ENCODE measurements at regions not wholly inside any gene's neighbourhood (a gene's known extent, or its start where the extent isn't known, plus 50 kb on each side); places are given as distances from the start of the nearest gene placed in this dataset.

DNA sequence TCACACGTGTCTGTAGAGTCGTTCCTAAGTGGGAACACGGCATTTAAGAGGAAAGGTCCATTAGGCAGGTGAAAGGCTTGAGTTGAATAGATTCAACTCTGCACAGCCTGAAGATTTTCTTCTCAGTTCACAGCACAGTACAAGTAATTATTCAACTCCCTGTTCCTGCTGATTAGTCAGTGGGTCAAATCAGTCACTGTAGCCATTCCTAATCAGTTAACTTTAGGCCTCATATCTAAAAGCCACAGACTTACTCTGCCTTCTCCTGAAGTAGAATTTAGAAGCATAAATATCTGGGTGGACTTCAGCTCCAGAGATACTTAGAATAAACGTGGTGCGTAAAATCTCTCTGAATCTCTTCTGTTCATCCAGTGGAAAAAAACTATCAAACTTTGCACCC is 872.4 kb downstream of the C6orf118 start:
- H3K27ac ChIP-seq (ENCODE audit: extremely low read length, insufficient read depth, low read length), result no peak overlapping the region
- intact Hi-C loops (cut with micrococcal nuclease; ENCODE audit: unreplicated experiment) (no loop called here), in situ Hi-C loops (cut with HindIII; ENCODE audit: extremely low pct_ligation_motif_present, low pct_unique_long_range_greater_than_20kb) (no loop called here)
- H4K20me1 ChIP-seq (ENCODE audit: insufficient read depth, low read length), result no peaks in the 10 kb centered on the region
- no peaks in the 10 kb centered on the region for H3K79me2 ChIP-seq (ENCODE audit: insufficient read depth, low read length)
- H3K9ac ChIP-seq (ENCODE audit: insufficient read depth, low read depth, low read length), result no peak overlapping the region
- no peaks in the 10 kb centered on the region for H3K36me3 ChIP-seq (replicated peaks in 1 of 2; ENCODE audit: control insufficient read depth in 1 of 2, insufficient read depth in 2 of 2, low read length in 2 of 2)
- no TSS peak for BruUV-seq (replicated peaks)
- H3K4me2 ChIP-seq (ENCODE audit: low read depth, low read length), result no peak overlapping the region
- WGBS (ENCODE audit: low lambda C conversion rate), result 11% methylated on average over 5 of the region's 5 CpGs
- ChIA-PET POLR2A (no interaction called here), CTCF (ENCODE audit: low intra/inter-chr PET ratio, low total read pairs) (no interaction called here)
- peaks cover 93% of the 10 kb centered on the region for H3K9me3 ChIP-seq (ENCODE audit: low read length)
- no peak overlapping the region for H2AFZ ChIP-seq (ENCODE audit: low read length)
- ATAC-seq (no peak), DNase-seq (ENCODE audit: low spot score) (no peak), FAIRE-seq (no peak)
- H3K4me1 ChIP-seq (ENCODE audit: insufficient read depth, low read length), result no peaks in the 10 kb centered on the region
- no peaks in the 10 kb centered on the region for H3K27me3 ChIP-seq (ENCODE audit: control insufficient read depth in 1 of 2, insufficient read depth in 2 of 2, low read length in 2 of 2)
- H3K4me3 ChIP-seq (replicated peaks in 1 of 3; ENCODE audit: insufficient read depth in 1 of 3, low read depth in 2 of 3, low read length in 3 of 3), result no peak overlapping the region
- TF ChIP-seq SALL1 (CRISPR knock-in tag; IDR thresholded peaks at IDR 0.05) (no peak), TAF15 (IDR thresholded peaks at IDR 0.05; ENCODE audit: low read depth, low read length, poor library complexity, severe bottlenecking) (no peak), ZFP37 (CRISPR knock-in tag; IDR thresholded peaks at IDR 0.05; ENCODE audit: borderline replicate concordance) (no peak), NBN (conservative IDR thresholded peaks at IDR 0.05) (no peak), ZNF839 (CRISPR knock-in tag; IDR thresholded peaks at IDR 0.05; ENCODE audit: borderline replicate concordance) (no peak), KIAA2018 (CRISPR knock-in tag; IDR thresholded peaks at IDR 0.05; ENCODE audit: borderline replicate concordance) (no peak), ZNF543 (CRISPR knock-in tag; IDR thresholded peaks at IDR 0.05) (no peak), CREBL2 (CRISPR knock-in tag; IDR thresholded peaks at IDR 0.05; ENCODE audit: borderline replicate concordance) (no peak)
- TF ChIP-seq, protein P1, sequence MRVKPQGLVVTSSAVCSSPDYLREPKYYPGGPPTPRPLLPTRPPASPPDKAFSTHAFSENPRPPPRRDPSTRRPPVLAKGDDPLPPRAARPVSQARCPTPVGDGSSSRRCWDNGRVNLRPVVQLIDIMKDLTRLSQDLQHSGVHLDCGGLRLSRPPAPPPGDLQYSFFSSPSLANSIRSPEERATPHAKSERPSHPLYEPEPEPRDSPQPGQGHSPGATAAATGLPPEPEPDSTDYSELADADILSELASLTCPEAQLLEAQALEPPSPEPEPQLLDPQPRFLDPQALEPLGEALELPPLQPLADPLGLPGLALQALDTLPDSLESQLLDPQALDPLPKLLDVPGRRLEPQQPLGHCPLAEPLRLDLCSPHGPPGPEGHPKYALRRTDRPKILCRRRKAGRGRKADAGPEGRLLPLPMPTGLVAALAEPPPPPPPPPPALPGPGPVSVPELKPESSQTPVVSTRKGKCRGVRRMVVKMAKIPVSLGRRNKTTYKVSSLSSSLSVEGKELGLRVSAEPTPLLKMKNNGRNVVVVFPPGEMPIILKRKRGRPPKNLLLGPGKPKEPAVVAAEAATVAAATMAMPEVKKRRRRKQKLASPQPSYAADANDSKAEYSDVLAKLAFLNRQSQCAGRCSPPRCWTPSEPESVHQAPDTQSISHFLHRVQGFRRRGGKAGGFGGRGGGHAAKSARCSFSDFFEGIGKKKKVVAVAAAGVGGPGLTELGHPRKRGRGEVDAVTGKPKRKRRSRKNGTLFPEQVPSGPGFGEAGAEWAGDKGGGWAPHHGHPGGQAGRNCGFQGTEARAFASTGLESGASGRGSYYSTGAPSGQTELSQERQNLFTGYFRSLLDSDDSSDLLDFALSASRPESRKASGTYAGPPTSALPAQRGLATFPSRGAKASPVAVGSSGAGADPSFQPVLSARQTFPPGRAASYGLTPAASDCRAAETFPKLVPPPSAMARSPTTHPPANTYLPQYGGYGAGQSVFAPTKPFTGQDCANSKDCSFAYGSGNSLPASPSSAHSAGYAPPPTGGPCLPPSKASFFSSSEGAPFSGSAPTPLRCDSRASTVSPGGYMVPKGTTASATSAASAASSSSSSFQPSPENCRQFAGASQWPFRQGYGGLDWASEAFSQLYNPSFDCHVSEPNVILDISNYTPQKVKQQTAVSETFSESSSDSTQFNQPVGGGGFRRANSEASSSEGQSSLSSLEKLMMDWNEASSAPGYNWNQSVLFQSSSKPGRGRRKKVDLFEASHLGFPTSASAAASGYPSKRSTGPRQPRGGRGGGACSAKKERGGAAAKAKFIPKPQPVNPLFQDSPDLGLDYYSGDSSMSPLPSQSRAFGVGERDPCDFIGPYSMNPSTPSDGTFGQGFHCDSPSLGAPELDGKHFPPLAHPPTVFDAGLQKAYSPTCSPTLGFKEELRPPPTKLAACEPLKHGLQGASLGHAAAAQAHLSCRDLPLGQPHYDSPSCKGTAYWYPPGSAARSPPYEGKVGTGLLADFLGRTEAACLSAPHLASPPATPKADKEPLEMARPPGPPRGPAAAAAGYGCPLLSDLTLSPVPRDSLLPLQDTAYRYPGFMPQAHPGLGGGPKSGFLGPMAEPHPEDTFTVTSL (CRISPR knock-in tag; IDR thresholded peaks at IDR 0.05; ENCODE audit: borderline replicate concordance), result no peak

Data from HepG2 (cell line).